ENCODE measurements at regions not wholly inside any gene's neighbourhood (a gene's known extent, or its start where the extent isn't known, plus 50 kb on each side); places are given as distances from the start of the nearest gene placed in this dataset.

DNA sequence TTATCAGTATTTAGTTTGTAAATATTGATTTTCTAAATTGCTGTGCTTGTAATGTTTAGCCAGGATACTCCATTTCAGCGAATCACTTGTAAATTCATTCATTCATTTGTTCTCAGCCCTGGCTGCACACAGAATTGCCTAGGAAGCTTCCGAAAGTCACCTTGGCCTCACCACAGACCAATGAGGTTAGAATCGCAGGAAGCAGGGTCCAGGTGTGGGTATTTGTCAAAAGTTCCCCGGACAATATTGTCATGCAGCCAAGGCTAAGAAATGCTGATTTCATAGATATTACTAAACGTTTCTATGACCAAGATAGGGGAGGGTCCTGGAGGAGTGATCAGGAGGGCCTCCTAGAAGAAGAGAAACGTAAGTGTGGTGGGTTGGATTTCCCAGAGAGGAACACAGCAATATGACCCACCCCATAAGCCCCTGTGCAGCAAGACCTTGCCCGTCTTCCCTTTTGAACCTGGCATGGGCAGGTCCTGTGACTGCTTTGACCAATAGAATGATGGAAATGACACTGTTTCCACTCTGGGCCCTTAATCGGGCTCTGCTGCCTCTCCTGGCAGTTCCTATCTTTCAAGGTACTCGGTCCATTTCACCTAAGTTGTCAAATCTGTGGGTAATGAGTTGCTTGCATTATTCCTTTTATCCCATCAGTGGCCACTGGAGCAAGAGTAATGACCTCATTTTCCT, 238.7 kb downstream of the FOXL1 start:
- H3K4me1 ChIP-seq (ENCODE audit: control insufficient read depth, insufficient read depth, low read length) = no peaks in the 10 kb centered on the region
- intact Hi-C loops (cut with micrococcal nuclease; ENCODE audit: unreplicated experiment) (no loop called here), in situ Hi-C loops (cut with MboI) (no loop called here)
- SMC1A ChIA-PET (ENCODE audit: uncharacterized antibody, unreplicated experiment) = no interaction called here
- RAD21 ChIA-PET (ENCODE audit: unreplicated experiment) = no interaction called here
- no peaks in the 10 kb centered on the region for H3K36me3 ChIP-seq (ENCODE audit: control insufficient read depth in 2 of 2, insufficient read depth in 2 of 2, low read length in 1 of 2)
- no peak overlapping the region for H3K27ac ChIP-seq (ENCODE audit: control insufficient read depth, insufficient read depth)
- TF ChIP-seq RELA (IDR thresholded peaks at IDR 0.05; ENCODE audit: borderline replicate concordance, partially characterized antibody) = no peak
- no peak for TF ChIP-seq SPI1 (IDR thresholded peaks at IDR 0.05; ENCODE audit: borderline replicate concordance, insufficient read depth, low read depth, low read length)
- no peak for TF ChIP-seq RBBP5 (conservative IDR thresholded peaks at IDR 0.05)
- TF ChIP-seq POLR2AphosphoS5 (IDR thresholded peaks at IDR 0.05; ENCODE audit: low read length) = no peak
- no peak for TF ChIP-seq KAT2A (conservative IDR thresholded peaks at IDR 0.05; ENCODE audit: control insufficient read depth, low read depth, low read length)
- TF ChIP-seq, protein P1, sequence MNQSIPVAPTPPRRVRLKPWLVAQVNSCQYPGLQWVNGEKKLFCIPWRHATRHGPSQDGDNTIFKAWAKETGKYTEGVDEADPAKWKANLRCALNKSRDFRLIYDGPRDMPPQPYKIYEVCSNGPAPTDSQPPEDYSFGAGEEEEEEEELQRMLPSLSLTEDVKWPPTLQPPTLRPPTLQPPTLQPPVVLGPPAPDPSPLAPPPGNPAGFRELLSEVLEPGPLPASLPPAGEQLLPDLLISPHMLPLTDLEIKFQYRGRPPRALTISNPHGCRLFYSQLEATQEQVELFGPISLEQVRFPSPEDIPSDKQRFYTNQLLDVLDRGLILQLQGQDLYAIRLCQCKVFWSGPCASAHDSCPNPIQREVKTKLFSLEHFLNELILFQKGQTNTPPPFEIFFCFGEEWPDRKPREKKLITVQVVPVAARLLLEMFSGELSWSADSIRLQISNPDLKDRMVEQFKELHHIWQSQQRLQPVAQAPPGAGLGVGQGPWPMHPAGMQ (IDR thresholded peaks at IDR 0.05; ENCODE audit: borderline replicate concordance) = no peak
- TF ChIP-seq FOS (IDR thresholded peaks at IDR 0.05; ENCODE audit: borderline replicate concordance, extremely low read depth, insufficient read length) = no peak
- TF ChIP-seq SUPT20H (IDR thresholded peaks at IDR 0.05; ENCODE audit: borderline replicate concordance, control insufficient read depth, low read depth, low read length) = no peak
- no peak for TF ChIP-seq TARDBP (IDR thresholded peaks at IDR 0.05; ENCODE audit: borderline replicate concordance)
- TF ChIP-seq FOXM1 (IDR thresholded peaks at IDR 0.05; ENCODE audit: low read depth, low read length) = no peak
- TF ChIP-seq CBX5 (IDR thresholded peaks at IDR 0.05; ENCODE audit: low read depth) = no peak
- TF ChIP-seq, protein P2, sequence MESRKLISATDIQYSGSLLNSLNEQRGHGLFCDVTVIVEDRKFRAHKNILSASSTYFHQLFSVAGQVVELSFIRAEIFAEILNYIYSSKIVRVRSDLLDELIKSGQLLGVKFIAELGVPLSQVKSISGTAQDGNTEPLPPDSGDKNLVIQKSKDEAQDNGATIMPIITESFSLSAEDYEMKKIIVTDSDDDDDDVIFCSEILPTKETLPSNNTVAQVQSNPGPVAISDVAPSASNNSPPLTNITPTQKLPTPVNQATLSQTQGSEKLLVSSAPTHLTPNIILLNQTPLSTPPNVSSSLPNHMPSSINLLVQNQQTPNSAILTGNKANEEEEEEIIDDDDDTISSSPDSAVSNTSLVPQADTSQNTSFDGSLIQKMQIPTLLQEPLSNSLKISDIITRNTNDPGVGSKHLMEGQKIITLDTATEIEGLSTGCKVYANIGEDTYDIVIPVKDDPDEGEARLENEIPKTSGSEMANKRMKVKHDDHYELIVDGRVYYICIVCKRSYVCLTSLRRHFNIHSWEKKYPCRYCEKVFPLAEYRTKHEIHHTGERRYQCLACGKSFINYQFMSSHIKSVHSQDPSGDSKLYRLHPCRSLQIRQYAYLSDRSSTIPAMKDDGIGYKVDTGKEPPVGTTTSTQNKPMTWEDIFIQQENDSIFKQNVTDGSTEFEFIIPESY (IDR thresholded peaks at IDR 0.05) = no peak
- no peak for TF ChIP-seq ZNF217 (IDR thresholded peaks at IDR 0.05)
- TF ChIP-seq, protein P3, sequence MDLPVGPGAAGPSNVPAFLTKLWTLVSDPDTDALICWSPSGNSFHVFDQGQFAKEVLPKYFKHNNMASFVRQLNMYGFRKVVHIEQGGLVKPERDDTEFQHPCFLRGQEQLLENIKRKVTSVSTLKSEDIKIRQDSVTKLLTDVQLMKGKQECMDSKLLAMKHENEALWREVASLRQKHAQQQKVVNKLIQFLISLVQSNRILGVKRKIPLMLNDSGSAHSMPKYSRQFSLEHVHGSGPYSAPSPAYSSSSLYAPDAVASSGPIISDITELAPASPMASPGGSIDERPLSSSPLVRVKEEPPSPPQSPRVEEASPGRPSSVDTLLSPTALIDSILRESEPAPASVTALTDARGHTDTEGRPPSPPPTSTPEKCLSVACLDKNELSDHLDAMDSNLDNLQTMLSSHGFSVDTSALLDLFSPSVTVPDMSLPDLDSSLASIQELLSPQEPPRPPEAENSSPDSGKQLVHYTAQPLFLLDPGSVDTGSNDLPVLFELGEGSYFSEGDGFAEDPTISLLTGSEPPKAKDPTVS (IDR thresholded peaks at IDR 0.05; ENCODE audit: low read depth, low read length) = no peak
- TF ChIP-seq TCF12 (IDR thresholded peaks at IDR 0.05; ENCODE audit: low read depth, low read length) = no peak
- TF ChIP-seq FOXK2 (IDR thresholded peaks at IDR 0.05) = no peak
- no peak for TF ChIP-seq JUND (IDR thresholded peaks at IDR 0.05; ENCODE audit: low read depth, low read length)
- no peak for TF ChIP-seq ETV6 (conservative IDR thresholded peaks at IDR 0.05 in 1 of 2, IDR thresholded peaks at IDR 0.05 in 1 of 2; ENCODE audit: borderline replicate concordance in 1 of 2, low read depth in 1 of 2)
- no peak for TF ChIP-seq EGR1 (IDR thresholded peaks at IDR 0.05; ENCODE audit: borderline replicate concordance in 1 of 2, low read depth in 2 of 2, low read length in 2 of 2)
- ATAC-seq = no peak
- BruUV-seq (replicated peaks) = no TSS peak
- H2AFZ ChIP-seq (ENCODE audit: control insufficient read depth, low read depth, low read length) = no peak overlapping the region
- POLR2A ChIA-PET = no interaction called here
- H3K27me3 ChIP-seq (replicated peaks in 1 of 2; ENCODE audit: control insufficient read depth in 2 of 2, insufficient read depth in 2 of 2, low read length in 1 of 2) = no peaks in the 10 kb centered on the region
- no peak overlapping the region for H3K9ac ChIP-seq (ENCODE audit: control insufficient read depth, insufficient read depth, low read length)
- H3K79me2 ChIP-seq (ENCODE audit: control insufficient read depth, insufficient read depth, low read length) = no peaks in the 10 kb centered on the region
- 22% methylated on average over 9 of the region's 9 CpGs for WGBS (ENCODE audit: insufficient coverage, insufficient replicate concordance, low lambda C conversion rate, missing lambda C conversion rate)
- CTCF ChIA-PET = no interaction called here
- no peak overlapping the region for H3K4me3 ChIP-seq
- H3K4me2 ChIP-seq (ENCODE audit: control insufficient read depth, insufficient read depth) = no peak overlapping the region
- no peak for DNase-seq (ENCODE audit: low read depth, low spot score)
- no peak for FAIRE-seq
- H4K20me1 ChIP-seq (ENCODE audit: control insufficient read depth, insufficient read depth) = no peaks in the 10 kb centered on the region
- H3K9me3 ChIP-seq (replicated peaks; ENCODE audit: control insufficient read depth, insufficient read depth, low read length) = no peaks in the 10 kb centered on the region
